ACHN (cell line): ENCODE measurements at regions not wholly inside any gene's neighbourhood (a gene's known extent, or its start where the extent isn't known, plus 50 kb on each side); places are given as distances from the start of the nearest gene placed in this dataset.
"Not testable (repeated sequence)": the region's sequence is repeated elsewhere in the genome, so short reads cannot be mapped to it uniquely, and the experiment has no call there.

Source experiments
- DNase-seq: peaks from one replicate; pipeline ENCODE4 v3.0.0-alpha.2; 2015
- in situ Hi-C: cut with HindIII; loops from 2 replicates; pipeline ENCODE4 v1.10.0; 2017; ENCODE audit warnings: low sequenced_read_pairs, low pct_ligation_motif_present, low pct_unique_long_range_greater_than_20kb

- in situ Hi-C loops, DNase-seq: not testable (repeated sequence)
Measured at GRCh38 chr13:37280231-37280630, 174.8 kb upstream of the CSNK1A1L start.

- DNase-seq = no peak
- in situ Hi-C loops = no loop called here
Measured at GRCh38 chr13:37277435-37278144, 172.1 kb upstream of the CSNK1A1L start.

- DNase-seq = no peak
- in situ Hi-C loops = no loop called here
Measured at GRCh38 chr13:37277007-37277406, 171.5 kb upstream of the CSNK1A1L start.

GRCh38 chr13:37274569-37275497 is 169.4 kb upstream of the CSNK1A1L start:
- DNase-seq = no peak

GRCh38 chr13:37273836-37274235 is 168.4 kb upstream of the CSNK1A1L start:
- in situ Hi-C loops = no loop called here
- no peak for DNase-seq

More at GRCh38 chr13:37274569-37275497, 169.4 kb upstream of the CSNK1A1L start:
- in situ Hi-C loops = no loop called here

GRCh38 chr13:37270226-37271001 is 164.9 kb upstream of the CSNK1A1L start:
- DNase-seq = no peak
- in situ Hi-C loops = no loop called here

- DNase-seq = no peak
- in situ Hi-C loops = no loop called here
Measured at GRCh38 chr13:37263871-37264270, 158.4 kb upstream of the CSNK1A1L start.

- no peak for DNase-seq
- in situ Hi-C loops = no loop called here
Measured at GRCh38 chr13:37257706-37258105, 152.2 kb upstream of the CSNK1A1L start.

- in situ Hi-C loops = no loop called here
- no peak for DNase-seq
Measured at GRCh38 chr13:37257051-37257450, 151.6 kb upstream of the CSNK1A1L start.

GRCh38 chr13:37241786-37242185 is 136.3 kb upstream of the CSNK1A1L start:
- DNase-seq = no peak
- in situ Hi-C loops = no loop called here

- DNase-seq = no peak
- in situ Hi-C loops = no loop called here
Measured at GRCh38 chr13:37230346-37230745, 124.9 kb upstream of the CSNK1A1L start.

GRCh38 chr13:37229931-37230330 is 124.5 kb upstream of the CSNK1A1L start:
- in situ Hi-C loops = no loop called here
- no peak for DNase-seq

GRCh38 chr13:37226971-37227370 is 121.5 kb upstream of the CSNK1A1L start:
- no peak for DNase-seq
- in situ Hi-C loops = no loop called here

- DNase-seq = no peak
- in situ Hi-C loops = no loop called here
Measured at GRCh38 chr13:37225414-37226070, 120.1 kb upstream of the CSNK1A1L start.

- no peak for DNase-seq
- in situ Hi-C loops = no loop called here
Measured at GRCh38 chr13:37216331-37216730, 110.9 kb upstream of the CSNK1A1L start.

GRCh38 chr13:37212826-37213225 is 107.4 kb upstream of the CSNK1A1L start:
- DNase-seq = no peak
- in situ Hi-C loops = no loop called here

- no peak for DNase-seq
- in situ Hi-C loops = no loop called here
Measured at GRCh38 chr13:37211487-37211886, 106.0 kb upstream of the CSNK1A1L start.
